ENCODE measurements at regions not wholly inside any gene's neighbourhood (a gene's known extent, or its start where the extent isn't known, plus 50 kb on each side); places are given as distances from the start of the nearest gene placed in this dataset.

- TF ChIP-seq ZNF740 (CRISPR knock-in tag; IDR thresholded peaks at IDR 0.05) (no peak), ZNF740 (tag; IDR thresholded peaks at IDR 0.05) (no peak), ZNF408 (CRISPR knock-in tag; IDR thresholded peaks at IDR 0.05; ENCODE audit: low read depth) (no peak), XRCC4 (IDR thresholded peaks at IDR 0.05; ENCODE audit: extremely low read depth, insufficient read depth, insufficient read length) (no peak), CEBPZ (IDR thresholded peaks at IDR 0.05; ENCODE audit: borderline replicate concordance, low read depth, low read length) (no peak), KLF6 (CRISPR knock-in tag; IDR thresholded peaks at IDR 0.05; ENCODE audit: borderline replicate concordance) (no peak), ZC3H8 (IDR thresholded peaks at IDR 0.05) (no peak), HOMEZ (CRISPR knock-in tag; IDR thresholded peaks at IDR 0.05) (no peak), HDGF (IDR thresholded peaks at IDR 0.05) (no peak), ZNF395 (CRISPR knock-in tag; IDR thresholded peaks at IDR 0.05) (no peak), ZNF239 (CRISPR knock-in tag; IDR thresholded peaks at IDR 0.05) (no peak), SMARCA4 (IDR thresholded peaks at IDR 0.05) (peak; percentile 74), HDAC2 (IDR thresholded peaks at IDR 0.05) (peak; percentile 60; the same call in 1 of the 2 replicates), STAG1 (CRISPR knock-in tag; IDR thresholded peaks at IDR 0.05; ENCODE audit: borderline replicate concordance) (no peak), KLF16 (IDR thresholded peaks at IDR 0.05) (no peak), ZNF830 (CRISPR knock-in tag; IDR thresholded peaks at IDR 0.05) (no peak), ERF (CRISPR knock-in tag; IDR thresholded peaks at IDR 0.05) (no peak), TOE1 (IDR thresholded peaks at IDR 0.05; ENCODE audit: borderline replicate concordance) (peak; percentile 20; the same call in 1 of the 2 replicates), TOE1 (CRISPR knock-in tag; IDR thresholded peaks at IDR 0.05; ENCODE audit: borderline replicate concordance, low read depth) (no peak), HDAC6 (IDR thresholded peaks at IDR 0.05; ENCODE audit: low read depth, low read length) (no peak), NFE2 (IDR thresholded peaks at IDR 0.05; ENCODE audit: low read depth) (peak; percentile 19; the same call in 1 of the 2 replicates), RFX7 (CRISPR knock-in tag; IDR thresholded peaks at IDR 0.05) (no peak), ZNF507 (tag; conservative IDR thresholded peaks at IDR 0.05) (no peak), ZFX (CRISPR knock-in tag; IDR thresholded peaks at IDR 0.05) (no peak), DDX20 (tag; IDR thresholded peaks at IDR 0.05; ENCODE audit: low read depth) (no peak), MYNN (IDR thresholded peaks at IDR 0.05) (no peak), MYNN (CRISPR knock-in tag; IDR thresholded peaks at IDR 0.05) (no peak)
Observed at GRCh38 chr1:38310079-38310478, 263.5 kb upstream of the POU3F1 start (continued).

Data from K562 (cell line).